ENCODE measurements at regions not wholly inside any gene's neighbourhood (a gene's known extent, or its start where the extent isn't known, plus 50 kb on each side); places are given as distances from the start of the nearest gene placed in this dataset.

GRCh38 chr13:55366676-55367075, 1774.0 kb upstream of the PRR20A start:
- no peak for DNase-seq (ENCODE audit: low read depth in 4 of 4, low spot score in 3 of 4)

- no peak for DNase-seq (ENCODE audit: low read depth in 4 of 4, low spot score in 3 of 4)
Observed at GRCh38 chr13:55394470-55394869, 1746.2 kb upstream of the PRR20A start.

DNA sequence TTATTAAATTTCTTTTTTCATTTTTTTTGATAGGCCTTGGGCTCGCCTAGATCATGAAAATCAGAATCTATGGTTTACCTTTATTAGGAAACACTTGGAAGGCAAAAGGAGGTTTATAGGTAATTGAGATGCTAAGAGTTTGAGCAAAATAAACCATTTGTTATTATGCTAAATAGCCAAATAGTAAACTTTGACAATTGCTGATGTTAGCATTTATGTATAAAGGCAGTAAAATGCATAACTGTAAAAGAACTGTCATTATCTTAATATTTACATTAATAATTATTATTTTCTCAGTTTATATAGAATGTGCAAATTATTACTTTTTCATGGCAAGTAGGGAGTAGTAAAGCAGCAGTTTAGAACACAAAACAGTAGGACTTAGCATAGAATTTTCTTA, 1737.8 kb upstream of the PRR20A start:
- DNase-seq (ENCODE audit: low read depth in 4 of 4, low spot score in 3 of 4) = no peak

- no peak for DNase-seq (ENCODE audit: low read depth in 4 of 4, low spot score in 3 of 4)
Observed at GRCh38 chr13:55403887-55404487, 1736.7 kb upstream of the PRR20A start.

GRCh38 chr13:55410398-55411330, 1730.1 kb upstream of the PRR20A start:
- DNase-seq (ENCODE audit: low read depth in 4 of 4, low spot score in 3 of 4) = no peak

DNA sequence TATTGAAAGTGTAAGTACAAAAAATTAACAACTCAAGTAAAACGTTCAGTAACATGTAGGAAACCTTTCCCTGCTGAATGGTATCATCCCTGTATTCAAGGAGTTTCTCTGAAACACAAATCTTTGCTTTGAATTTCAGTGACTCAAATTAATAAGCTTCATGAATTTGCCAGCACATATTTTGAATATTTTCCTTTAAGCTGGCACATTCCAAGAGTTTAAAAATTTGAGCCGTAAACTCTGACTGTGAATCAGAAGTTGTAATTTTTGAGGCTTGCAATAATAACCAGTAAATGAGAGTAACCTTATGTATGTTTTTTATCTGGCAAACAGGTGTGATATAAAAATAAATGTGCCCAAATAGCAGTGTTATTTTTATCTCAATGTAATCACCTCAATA, 1722.6 kb upstream of the PRR20A start:
- no peak for DNase-seq (ENCODE audit: low read depth in 4 of 4, low spot score in 3 of 4)

- DNase-seq (ENCODE audit: low read depth in 4 of 4, low spot score in 3 of 4) = no peak
Observed at GRCh38 chr13:55432814-55433213, 1707.9 kb upstream of the PRR20A start.

DNA sequence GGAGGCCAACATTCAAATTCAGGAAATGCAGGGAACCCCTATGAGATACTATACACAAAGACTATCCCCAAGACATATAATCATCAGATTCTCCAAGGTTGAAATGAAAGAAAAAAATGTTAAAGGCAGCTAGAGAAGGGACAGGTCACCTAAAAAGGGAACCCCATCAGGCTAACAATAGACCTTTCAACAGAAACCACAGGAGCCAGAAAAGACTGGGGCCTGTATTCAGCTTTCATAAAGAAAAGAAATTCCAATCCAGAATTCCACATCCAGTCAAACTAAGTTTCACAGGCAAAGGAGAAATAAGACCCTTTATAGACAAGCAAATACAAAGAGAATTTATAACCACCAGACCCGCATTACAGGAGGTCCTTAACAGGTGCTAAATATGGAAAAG, 1703.6 kb upstream of the PRR20A start:
- no peak for DNase-seq (ENCODE audit: low read depth in 4 of 4, low spot score in 3 of 4)

- no peak for DNase-seq (ENCODE audit: low read depth in 4 of 4, low spot score in 3 of 4)
Observed at GRCh38 chr13:55439450-55439849, 1701.3 kb upstream of the PRR20A start.

DNA sequence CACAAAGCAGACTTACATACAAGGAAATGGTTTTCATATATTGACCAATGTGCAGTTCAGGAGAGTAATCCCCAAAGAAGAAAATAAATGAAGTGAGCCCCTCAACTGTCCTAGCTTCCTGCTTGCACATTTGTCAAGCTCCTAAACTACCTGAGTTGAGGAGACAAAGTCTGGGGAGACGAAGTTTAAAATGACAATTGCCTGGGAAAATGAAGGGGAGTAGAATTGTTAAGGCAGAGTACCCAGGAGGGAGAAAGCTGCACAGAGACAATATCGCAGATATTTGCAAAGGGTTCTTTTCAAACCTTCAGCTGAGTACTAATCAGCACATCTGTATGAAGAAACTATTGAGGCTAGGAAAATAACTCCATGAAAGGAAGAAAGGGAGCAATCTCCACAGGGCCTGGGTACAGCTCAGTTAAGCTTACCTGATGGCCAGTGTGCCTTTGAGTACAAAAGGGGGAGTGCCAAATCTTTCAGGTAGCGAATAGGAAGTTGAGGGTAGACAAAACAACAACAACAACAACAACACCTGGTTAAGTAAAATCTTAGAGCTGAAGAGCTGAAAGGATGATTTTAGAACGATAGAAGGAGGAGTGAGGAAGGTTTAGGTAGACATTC, 1700.1 kb upstream of the PRR20A start:
- DNase-seq (ENCODE audit: low read depth in 4 of 4, low spot score in 3 of 4) = no peak

- no peak for DNase-seq (ENCODE audit: low read depth in 4 of 4, low spot score in 3 of 4)
Observed at GRCh38 chr13:55464222-55464621, 1676.5 kb upstream of the PRR20A start.

GRCh38 chr13:55467476-55467875, 1673.2 kb upstream of the PRR20A start:
- no peak for DNase-seq (ENCODE audit: low read depth in 4 of 4, low spot score in 3 of 4)

GRCh38 chr13:55483626-55484158, 1657.0 kb upstream of the PRR20A start:
- no peak for DNase-seq (ENCODE audit: low read depth in 4 of 4, low spot score in 3 of 4)

GRCh38 chr13:55493297-55493696, 1647.4 kb upstream of the PRR20A start:
- DNase-seq (ENCODE audit: low read depth in 4 of 4, low spot score in 3 of 4) = no peak

DNA sequence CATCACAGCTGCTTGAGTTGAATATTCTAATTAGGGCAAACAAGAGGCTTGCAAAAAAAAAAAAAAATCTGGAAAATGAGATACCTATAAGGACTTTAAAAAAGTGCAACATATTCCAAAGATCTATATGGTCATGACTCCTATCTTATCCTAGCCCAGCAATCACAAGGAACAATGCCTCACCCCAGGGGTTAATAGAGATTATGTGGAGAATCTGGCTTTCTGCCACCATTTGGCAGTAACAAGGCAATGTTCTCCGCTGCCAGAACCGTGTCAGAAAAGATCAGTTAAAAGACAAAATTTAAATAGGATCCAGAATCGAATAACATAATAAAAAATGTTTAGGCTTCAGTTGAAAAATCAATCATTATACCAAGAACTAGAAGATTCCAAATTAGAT, 1643.2 kb upstream of the PRR20A start:
- DNase-seq (ENCODE audit: low read depth in 4 of 4, low spot score in 3 of 4) = no peak

- no peak for DNase-seq (ENCODE audit: low read depth in 4 of 4, low spot score in 3 of 4)
Observed at GRCh38 chr13:55500694-55501093, 1640.0 kb upstream of the PRR20A start.

GRCh38 chr13:55516610-55517009, 1624.1 kb upstream of the PRR20A start:
- no peak for DNase-seq (ENCODE audit: low read depth in 4 of 4, low spot score in 3 of 4)

- no peak for DNase-seq (ENCODE audit: low read depth in 4 of 4, low spot score in 3 of 4)
Observed at GRCh38 chr13:55517312-55517711, 1623.4 kb upstream of the PRR20A start.

GRCh38 chr13:55528434-55528833, 1612.3 kb upstream of the PRR20A start:
- no peak for DNase-seq (ENCODE audit: low read depth in 4 of 4, low spot score in 3 of 4)

- no peak for DNase-seq (ENCODE audit: low read depth in 4 of 4, low spot score in 3 of 4)
Observed at GRCh38 chr13:55534306-55534705, 1606.4 kb upstream of the PRR20A start.

DNA sequence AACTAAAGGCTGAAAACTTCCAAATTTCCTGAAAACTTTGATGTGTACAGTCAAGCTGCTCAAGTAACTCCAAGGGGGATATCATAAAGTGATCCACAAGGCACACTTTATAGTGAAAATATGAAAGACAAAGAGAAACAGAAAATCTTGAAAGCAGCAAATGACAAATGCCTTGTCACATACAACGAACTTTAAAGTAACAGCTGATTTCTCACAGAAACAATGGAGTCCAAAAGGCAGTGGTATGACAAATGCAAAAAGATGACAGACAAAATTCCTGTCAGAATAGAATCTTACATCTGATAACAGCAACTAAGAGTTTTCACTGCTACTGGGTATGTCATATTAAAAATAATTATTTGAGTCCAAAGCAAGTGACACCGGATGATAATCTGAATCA, 1602.3 kb upstream of the PRR20A start:
- DNase-seq (ENCODE audit: low read depth in 4 of 4, low spot score in 3 of 4) = no peak
